Activated CD4-positive, alpha-beta T cell treated with anti-CD3 and anti-CD28 coated beads, Interleukin-2, amount 50 U/mL, for 48 hours (primary cell): ENCODE measurements at regions not wholly inside any gene's neighbourhood (a gene's known extent, or its start where the extent isn't known, plus 50 kb on each side); places are given as distances from the start of the nearest gene placed in this dataset.

Experiments
- DNase-seq, 2 experiments: peaks; one replicate each; pipeline ENCODE4 v3.0.0-alpha.2; 2020

DNA sequence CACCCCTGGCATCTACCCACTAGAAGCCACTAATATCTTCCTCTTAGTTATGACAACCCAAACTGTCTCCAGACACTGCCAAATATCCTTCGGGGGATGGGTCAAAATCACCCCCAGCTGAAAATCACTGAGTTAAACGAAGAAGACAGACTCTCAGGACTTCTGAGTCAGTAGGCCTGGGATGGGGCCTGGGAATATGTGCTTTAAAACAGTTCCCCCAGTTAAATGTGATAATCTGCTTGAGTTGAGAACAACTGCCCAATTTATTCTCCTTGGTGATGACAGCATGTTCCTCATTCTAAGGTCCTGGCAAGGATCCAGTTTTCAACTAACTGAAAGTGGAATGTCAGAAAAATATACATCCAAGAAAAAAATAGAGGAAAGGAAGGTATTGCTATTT is 52.4 kb downstream of the CBLL2 start:
- no peak for DNase-seq

DNA sequence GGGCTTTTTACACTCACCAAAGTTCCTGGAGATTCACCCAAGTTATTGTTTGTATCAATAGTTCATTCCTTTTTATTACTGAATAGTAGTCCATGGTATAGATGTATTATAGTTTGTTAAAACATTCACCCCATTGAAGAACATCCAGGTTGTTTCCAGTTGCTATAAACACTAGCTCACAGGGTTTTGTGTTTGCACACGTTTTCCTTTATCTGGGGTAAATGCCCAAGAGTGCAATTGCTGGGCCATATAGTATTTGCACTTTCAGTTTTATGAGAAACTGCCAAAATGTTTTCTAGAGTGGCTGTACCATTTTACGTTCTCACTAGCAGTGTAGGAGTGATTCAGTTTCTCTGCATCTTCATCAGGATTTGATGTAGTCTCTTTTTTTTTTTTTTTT is 57.1 kb downstream of the CBLL2 start:
- no peak for DNase-seq

DNA sequence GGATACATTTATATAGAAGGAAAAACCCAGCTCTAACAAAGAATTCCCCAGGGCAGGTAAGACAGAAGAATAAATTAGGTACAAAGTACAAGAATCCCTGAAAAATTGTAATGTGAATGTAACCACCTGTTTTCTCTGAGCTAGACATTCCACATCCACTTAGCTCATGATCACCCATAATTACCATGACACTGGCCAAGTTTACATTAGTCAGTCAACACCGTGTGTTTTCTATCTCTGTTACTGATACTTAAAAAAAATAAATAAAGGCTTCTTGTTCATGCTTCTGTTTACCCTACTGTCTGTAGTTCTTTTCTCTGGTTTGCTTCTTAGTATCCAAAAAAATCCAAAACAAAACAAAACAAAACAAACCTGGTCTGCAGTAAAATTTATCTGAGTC is 66.0 kb downstream of the CBLL2 start:
- DNase-seq, result no peak

DNA sequence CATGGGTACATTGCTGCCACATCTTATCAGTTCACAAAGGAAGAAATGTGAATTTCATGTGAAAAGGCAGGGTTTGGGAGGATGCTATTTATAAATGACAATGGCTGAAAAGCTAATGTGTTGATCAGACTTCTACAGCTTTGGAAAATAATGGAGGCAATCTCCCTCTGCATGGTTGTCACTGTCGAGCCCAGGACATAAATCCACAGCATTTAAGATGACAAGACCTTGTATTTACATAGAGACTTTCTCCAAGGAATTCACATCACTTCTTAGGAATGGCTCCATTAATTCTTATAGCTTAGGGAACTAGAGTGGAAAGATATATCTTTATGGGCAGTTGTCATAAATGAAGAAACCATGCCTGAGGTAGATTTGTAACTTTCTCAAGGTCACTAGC is 66.7 kb downstream of the CBLL2 start:
- DNase-seq, result no peak

DNA sequence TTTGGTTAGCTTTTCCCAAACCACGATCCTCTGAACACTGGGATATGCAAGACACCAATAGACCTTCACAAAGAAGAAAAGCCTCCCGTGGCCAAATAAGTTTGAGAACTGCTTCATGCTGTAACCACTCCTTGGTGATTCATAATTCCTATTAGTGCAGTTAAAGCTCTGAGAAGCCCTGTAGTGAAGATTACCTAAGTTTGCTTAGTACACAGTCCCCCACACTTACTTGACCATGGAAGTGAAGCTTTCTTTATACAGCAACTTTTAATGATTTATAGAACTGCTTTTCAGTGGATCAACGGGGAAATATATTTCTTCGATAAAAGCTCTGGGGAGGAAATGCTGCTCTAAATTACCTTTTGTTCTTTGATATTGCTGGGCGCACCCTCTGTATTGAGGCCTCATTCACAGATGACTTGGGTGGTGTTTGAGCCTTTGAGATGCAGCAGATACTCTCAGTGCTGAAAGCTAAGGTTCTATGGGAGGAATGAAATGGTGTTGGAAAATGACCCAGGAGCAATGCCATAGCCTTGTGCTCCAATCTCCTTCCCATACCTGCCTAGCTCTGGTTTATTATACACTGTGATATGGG is 67.4 kb downstream of the CBLL2 start:
- no peak for DNase-seq

DNA sequence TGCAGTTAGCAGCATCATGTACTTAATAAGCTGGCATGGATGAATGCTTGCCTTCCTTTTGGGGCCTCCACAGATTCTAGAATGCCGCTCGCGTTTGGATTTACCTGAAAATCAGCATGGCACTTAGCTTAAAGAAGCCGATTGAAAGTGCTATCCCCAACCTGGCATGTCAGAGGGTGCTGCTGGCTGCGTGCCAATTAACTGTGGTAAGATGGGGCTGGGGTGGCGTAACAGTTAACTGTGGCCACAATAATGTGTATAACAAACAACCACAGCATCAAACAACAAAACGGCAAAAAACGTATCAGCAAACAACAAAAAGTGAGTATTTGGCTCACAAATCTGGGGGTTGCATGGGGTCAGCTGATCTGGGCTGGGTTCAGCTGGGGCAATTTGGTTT is 70.5 kb downstream of the CBLL2 start:
- no peak for DNase-seq

DNA sequence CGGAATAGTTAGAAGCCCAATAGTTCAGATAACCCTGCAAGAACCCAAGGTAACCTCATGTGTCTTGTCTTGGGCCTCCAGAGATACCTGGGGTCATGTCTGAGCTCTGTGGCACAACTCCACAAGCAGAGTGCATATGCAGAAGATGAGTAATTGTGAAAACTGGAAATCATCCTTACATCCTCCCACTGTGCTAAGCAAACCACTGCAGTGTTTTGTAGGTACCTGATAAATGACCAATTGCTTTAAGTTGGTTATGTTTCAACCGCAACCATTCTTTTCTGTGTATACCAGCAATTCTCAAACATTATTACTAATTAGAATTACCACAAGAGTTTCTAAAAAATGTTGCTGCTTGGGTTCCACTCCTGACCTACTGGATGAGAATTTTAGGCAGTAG is 73.2 kb downstream of the CBLL2 start:
- no peak for DNase-seq

DNA sequence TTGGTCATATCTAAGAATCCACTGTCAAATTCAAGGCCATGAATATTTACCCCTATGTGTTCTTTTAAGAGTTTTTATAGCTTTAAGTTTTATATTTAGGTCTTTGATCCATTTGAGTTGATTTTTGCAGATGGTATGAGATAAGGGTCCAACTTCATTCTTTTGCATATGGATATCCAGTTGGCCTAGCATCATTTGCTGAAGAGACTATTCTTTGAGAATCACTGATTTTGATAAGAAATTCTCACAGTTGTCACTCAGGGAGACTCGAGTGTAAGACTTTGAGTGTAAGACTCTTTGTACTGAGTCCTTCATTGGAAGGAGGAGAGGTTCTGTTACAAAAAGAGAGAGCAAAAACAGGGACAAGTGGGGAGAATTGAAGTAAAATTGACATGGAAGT is 74.8 kb downstream of the CBLL2 start:
- DNase-seq, result no peak

DNA sequence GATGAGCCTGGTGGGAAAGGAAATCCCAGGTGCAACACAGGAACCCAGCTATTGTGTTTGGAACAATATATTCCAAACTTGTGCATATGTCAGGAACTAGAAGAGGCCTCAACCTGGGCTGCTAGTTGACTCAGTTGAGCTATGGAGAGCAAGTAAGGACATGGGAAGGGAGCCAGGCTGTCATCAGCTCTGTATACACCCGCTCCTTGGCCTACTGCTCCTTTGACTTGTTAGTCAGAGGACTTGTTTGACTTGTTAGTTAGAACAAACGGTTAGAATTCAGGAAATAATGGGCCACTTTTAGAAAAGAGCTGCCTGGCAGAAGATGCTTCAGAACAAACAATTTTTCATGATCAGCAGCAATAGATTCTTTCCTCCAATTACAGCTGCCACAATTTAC is 76.4 kb downstream of the CBLL2 start:
- DNase-seq, result no peak

DNA sequence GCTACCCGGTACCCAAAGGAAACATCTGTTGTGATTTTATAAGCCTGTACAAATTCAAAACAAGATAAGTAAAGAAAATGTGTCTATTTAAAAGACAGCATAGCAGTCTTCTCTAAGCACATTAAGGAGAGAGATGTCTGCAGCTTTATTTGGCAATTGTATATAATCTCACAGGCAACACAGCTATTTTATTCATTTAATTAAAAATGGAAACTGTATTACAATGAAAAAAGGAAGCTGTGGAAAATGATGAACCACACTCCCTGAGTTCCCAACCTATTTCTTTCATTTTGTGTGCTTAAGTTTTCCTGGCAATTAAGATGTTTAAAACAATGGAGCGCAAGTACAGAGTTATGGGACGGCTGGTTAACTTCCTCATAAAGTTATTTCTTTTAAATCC is 78.4 kb downstream of the CBLL2 start:
- DNase-seq, result no peak

DNA sequence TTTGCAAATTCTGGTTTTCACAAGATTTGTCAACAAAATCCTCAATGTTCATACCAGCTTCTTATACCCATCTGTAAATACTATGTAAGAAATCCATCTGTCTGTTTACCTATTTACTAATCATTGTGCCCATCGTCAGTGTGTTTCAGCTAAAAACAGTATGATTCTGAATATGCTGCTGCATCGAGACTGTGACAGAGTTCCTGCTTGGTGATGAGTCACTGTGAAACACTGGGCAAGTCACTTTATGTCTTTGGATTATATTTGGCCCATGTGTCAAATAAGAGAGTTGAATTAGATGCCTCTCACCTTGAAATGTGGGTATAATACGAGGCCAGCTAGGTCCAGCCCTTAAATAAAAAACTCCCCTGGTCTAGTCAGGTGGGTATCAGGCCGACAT is 79.3 kb downstream of the CBLL2 start:
- no peak for DNase-seq

DNA sequence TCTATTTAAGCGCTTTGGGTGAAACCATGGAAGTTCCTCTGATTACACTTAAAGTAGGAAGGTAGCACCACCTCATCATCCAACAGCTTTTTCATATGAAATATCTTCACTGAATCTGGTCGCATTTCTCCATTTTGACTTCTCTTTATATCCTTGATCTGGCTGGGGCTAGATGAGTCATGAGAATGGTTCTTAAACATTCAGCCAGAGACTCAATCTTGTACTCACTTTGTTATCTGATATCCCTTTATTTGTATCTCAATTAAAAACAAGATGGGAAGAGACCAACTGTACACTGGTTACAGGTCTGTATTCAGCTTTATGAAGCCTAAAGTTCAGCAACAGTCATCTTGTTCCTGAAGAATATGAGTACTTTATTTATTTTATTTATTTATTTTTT is 84.9 kb downstream of the CBLL2 start:
- no peak for DNase-seq

DNA sequence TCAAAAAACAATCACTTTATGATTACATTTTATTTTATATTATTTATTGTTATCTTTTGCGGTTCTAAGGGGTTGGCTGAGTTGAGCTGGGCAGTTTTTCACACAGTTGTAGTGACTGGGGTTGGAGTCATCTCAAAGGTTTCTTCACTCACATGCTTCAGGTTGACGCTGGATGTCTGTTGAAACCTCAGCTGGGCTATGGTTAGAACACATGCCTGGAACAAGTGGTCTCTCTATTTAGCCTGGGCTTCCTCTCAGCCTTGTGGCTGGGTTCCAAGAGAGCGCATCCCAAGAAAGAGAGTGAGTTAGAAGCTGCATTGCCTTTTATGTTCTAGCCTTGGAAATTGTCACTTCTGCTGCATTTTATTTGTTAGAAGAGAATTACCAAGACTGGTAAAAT is 87.4 kb downstream of the CBLL2 start:
- DNase-seq, result no peak

DNA sequence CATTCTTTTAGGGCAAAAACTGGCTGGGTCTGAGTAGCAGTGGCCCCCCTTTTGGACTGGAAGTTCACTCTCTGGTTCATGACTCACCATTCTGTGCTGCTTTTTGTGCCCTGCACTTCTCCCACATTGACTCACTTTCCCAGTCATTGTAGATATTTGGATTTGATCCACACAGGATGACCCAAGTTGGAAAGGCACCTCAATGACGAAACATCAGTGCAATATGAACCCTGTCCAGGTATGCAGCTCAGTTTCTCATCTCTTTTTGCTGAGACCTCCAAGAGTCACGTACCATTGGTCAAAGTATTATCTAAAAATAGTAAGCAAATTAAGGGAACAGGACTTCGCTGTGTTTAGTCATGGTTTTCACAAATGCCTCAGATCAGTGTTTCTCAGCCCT is 92.7 kb downstream of the CBLL2 start:
- no peak for DNase-seq

DNA sequence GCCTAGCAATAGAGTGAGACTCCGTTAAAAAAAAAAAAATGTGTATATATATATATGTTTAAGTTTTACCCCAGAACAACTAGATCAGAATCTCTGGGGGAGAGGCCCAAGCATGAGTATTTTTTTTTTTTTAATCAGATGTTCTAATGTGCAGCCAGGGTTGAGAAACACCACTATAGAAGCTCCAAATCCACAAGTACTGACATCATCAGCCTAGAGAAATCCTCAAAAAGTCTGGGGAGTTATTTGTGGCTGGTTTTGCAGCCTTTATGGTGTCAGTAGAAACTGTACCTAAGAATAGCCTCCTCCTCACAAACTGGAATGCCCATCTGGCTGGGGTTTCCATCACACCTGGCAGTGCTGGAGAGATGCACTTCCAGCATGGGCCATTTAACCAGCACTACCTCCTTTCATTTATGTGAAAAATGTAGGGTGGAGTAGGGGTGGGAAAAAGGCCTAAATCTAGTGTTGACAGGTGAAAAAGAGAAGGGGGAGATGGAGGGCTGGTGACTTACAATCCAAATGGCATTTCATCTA is 93.5 kb downstream of the CBLL2 start:
- DNase-seq, result no peak

DNA sequence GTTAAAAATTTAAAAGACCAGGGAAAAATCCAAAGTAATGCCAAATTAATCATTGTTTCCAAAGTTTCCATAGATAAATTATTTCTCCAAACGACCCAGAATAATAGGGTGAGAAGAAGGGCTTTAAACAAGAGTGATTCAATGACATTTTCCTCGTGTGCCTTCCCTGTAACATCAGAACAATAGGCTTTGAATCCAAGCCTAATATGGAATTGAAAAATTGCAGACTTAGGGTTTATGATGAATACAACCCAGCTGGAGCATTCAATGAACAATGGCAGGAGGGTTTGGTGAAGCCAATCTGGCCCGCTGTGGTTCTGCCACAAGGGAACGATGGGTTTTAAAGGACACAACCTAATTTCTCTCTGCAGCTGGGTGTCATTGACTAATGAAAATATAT is 94.2 kb downstream of the CBLL2 start:
- DNase-seq, result no peak

DNA sequence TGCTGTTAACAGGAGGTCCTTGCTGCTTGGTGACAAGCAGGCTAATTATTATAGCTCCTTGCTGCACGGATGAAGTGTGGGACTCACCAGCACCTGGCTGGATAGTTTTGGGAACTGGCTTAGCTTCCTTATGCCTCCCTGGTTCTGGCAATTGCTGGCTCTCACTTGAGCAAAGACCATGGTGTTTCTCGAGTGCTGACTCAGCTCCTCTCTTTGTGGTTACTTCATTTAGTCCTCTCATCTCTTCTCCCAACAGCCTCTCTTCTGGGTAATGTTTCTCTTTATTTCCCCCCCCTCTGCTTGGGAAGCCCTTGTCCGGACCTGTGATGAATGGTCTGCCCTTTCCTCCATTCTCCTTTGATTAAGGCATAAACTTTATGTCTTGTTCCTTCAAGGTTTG is 100.4 kb downstream of the CBLL2 start:
- no peak for DNase-seq

DNA sequence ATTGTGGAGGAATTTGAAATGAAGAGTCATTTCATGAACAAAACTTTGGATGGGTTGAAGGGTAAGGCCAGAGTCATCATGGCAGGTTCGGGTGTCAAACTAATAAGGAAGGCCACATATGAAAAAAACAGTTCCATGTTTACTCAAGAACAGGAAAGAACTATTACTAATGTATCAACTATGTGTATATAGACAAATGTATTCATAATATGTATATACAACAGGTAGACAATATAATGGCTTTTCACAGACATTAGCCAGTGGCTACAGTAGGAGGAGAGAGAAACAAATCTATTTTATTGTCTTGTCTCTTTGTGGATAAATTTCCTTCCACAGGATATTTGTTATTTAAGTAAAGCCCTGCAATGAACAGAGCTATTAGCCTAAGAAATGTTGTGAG is 101.1 kb downstream of the CBLL2 start:
- no peak for DNase-seq

DNA sequence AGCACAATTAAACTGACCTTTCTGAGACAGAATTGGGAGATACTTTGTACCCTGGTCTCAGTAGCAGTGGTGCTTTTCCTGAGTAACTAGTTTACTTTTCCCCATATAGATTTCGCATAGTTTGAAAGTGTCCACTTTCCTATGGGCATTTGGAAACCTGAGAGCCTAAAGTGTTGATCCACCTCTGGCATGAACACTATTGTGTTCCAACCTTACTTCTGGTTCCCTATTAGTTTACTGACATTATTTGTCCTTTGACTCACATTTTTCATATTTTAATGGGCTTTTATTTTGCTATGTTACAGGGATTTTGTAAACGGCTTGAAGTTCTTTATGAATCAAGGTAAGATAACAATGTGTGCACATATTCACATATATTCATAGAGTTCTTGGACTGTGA is 103.7 kb downstream of the CBLL2 start:
- DNase-seq, result no peak

DNA sequence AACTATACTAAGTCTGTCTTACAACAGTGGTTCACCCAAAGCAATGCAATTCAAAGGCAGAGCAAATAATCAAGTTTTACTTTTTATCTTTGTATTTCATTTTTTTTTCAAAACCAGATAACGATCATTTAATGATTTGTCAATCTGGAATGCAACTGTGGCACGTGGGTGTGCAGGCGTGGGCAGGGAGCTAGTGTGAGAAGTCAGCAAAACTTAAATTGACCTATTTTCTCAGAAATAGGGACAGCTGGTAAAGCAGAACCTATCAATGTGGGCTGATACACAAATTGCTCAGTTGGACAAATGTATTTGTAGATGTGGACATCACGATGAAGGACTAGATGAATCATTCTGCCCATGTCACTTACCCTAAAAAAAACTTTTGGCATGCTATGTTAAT is 105.6 kb downstream of the CBLL2 start:
- DNase-seq, result no peak

DNA sequence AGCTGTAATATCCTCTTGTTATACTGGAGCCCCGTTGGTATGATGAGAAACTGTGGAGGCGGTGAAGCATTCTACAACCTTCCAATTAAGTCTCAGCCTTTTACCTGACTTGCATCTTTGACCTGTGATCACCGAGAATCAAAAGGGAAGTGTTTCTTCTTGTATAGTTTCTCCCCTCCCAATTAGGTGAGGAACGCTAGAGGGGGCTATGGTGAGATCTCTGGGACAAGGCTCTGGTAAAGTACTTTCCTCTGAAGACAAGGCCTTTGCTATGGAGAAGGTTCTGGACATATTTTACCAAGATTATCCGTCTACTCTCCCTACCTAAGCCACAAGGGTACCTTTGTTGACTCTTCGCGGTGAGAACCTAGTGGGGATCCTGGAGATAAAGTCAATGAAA is 111.3 kb downstream of the CBLL2 start:
- no peak for DNase-seq

DNA sequence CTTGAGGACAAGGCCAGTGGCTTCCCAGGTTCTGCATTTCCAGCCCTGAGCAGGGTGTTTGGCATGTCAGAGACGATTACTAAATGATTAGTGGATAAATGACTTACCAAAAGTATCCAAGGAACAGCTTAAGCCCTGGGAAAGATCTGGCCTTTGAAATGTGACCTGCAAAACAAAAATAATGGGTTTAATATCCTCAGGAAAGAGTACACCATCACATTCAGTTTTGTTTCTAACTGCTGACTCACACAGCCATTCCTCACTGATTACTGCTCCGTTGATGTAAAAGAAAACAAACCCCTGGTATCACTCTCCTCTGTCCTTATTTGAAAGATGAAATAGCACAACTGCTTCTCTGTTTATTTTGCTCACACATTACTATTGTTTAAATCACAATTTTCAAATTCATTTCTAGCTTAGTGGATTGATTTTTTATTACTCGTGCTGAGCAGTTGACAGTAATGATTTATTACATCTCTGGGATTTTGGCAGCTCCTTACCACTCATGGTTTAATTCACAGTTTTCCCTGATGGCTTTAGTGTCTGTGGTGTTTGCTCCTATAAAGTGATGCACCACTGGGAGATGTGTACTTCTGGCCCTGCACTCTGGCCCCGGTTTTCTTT is 117.0 kb downstream of the CBLL2 start:
- no peak for DNase-seq

DNA sequence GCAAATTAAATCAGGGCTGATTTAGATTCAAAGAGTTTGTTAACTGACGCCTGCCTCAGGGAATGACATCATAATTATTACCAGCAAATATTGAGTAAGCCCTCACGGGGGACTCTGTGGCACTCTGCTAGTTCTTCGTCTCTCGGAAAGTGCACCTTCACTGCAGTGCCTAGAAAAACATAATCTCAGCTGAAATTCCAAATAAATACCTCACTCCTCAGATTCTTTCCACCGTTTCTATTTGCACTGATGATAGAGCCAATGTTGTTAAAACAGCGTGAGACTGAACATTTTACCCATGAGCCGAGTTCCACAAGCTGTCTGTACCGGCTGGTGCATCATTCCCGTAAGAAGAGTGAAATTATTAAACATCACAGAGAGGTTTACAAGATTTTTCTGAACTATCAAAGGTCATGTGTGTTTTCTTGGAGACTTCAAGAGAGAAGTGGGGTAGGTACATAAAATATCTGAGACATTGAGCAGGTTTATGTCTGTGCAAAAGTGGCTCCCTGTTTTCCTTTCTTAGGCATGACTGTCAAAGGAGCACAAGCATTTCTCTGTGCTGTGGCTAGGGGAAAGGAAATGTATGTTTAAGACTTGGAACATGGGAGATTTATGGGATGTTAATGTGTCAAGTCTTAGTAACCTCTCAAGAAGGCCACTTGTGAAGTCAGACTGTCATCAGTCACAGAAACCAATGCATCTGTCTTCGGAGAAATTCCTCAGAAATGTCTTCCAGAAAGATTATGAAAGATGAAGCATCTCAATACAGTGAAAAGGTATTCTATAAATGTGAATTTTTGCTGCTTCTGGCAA is 119.6 kb downstream of the CBLL2 start:
- DNase-seq, result no peak

DNA sequence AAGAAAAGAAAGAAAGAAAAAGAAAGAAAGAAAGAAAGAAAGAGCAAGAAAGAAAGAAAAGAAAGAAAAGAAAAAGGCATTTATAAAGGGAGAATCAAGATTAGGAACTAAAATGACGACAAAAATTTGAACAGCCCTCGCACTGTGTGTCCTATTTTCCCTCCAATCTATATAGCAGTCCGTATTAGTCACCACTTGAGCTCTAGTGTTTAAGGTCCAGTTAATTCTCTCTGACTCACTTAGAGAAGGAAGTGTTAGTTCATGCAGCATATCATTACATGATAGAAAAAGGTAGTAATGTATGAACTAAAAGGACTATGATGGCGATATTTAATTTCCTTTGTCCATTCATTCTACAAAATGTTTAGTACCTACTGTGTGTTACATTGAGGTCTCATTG is 122.7 kb downstream of the CBLL2 start:
- no peak for DNase-seq
